Cerebellar cortex (tissue), 1 donor: ENCODE measurements at regions not wholly inside any gene's neighbourhood (a gene's known extent, or its start where the extent isn't known, plus 50 kb on each side); places are given as distances from the start of the nearest gene placed in this dataset.
"Not testable (repeated sequence)": the region's sequence is repeated elsewhere in the genome, so short reads cannot be mapped to it uniquely, and the experiment has no call there.

Experiments
- DNase-seq: peaks from one replicate; pipeline ENCODE4 v3.0.0-alpha.2; 2015; ENCODE audit warnings: low spot score

GRCh38 chr20:11174861-11175260 is 501.1 kb upstream of the JAG1 start:
- DNase-seq = no peak

GRCh38 chr20:11176431-11176830 is 502.6 kb upstream of the JAG1 start:
- no peak for DNase-seq

- DNase-seq = no peak
Observed at GRCh38 chr20:11178946-11179654, 505.3 kb upstream of the JAG1 start.

- DNase-seq = no peak
Observed at GRCh38 chr20:11180186-11180585, 506.4 kb upstream of the JAG1 start.

GRCh38 chr20:11181129-11181528 is 507.3 kb upstream of the JAG1 start:
- DNase-seq = not testable (repeated sequence)

- no peak for DNase-seq
Observed at GRCh38 chr20:11181966-11182365, 508.2 kb upstream of the JAG1 start.

- no peak for DNase-seq
Observed at GRCh38 chr20:11182720-11183119, 508.9 kb upstream of the JAG1 start.

- no peak for DNase-seq
Observed at GRCh38 chr20:11186301-11187008, 512.7 kb upstream of the JAG1 start.

GRCh38 chr20:11188843-11189603 is 515.2 kb upstream of the JAG1 start:
- no peak for DNase-seq

- DNase-seq = no peak
Observed at GRCh38 chr20:11190741-11191140, 516.9 kb upstream of the JAG1 start.

GRCh38 chr20:11192106-11192505 is 518.3 kb upstream of the JAG1 start:
- no peak for DNase-seq

GRCh38 chr20:11193241-11193640 is 519.4 kb upstream of the JAG1 start:
- DNase-seq = no peak

- no peak for DNase-seq
Observed at GRCh38 chr20:11195169-11195568, 521.4 kb upstream of the JAG1 start.

- DNase-seq = no peak
Observed at GRCh38 chr20:11195899-11196558, 522.2 kb upstream of the JAG1 start.

GRCh38 chr20:11197851-11198250 is 524.1 kb upstream of the JAG1 start:
- no peak for DNase-seq

GRCh38 chr20:11200423-11200822 is 526.6 kb upstream of the JAG1 start:
- no peak for DNase-seq

GRCh38 chr20:11204926-11205768 is 531.3 kb upstream of the JAG1 start:
- peak; percentile 35 for DNase-seq

- DNase-seq = no peak
Observed at GRCh38 chr20:11205769-11206362, 532.1 kb upstream of the JAG1 start.

- DNase-seq = no peak
Observed at GRCh38 chr20:11207749-11208502, 534.1 kb upstream of the JAG1 start.

GRCh38 chr20:11210611-11211010 is 536.8 kb upstream of the JAG1 start:
- DNase-seq = no peak
